ENCODE measurements at regions not wholly inside any gene's neighbourhood (a gene's known extent, or its start where the extent isn't known, plus 50 kb on each side); places are given as distances from the start of the nearest gene placed in this dataset.

DNA sequence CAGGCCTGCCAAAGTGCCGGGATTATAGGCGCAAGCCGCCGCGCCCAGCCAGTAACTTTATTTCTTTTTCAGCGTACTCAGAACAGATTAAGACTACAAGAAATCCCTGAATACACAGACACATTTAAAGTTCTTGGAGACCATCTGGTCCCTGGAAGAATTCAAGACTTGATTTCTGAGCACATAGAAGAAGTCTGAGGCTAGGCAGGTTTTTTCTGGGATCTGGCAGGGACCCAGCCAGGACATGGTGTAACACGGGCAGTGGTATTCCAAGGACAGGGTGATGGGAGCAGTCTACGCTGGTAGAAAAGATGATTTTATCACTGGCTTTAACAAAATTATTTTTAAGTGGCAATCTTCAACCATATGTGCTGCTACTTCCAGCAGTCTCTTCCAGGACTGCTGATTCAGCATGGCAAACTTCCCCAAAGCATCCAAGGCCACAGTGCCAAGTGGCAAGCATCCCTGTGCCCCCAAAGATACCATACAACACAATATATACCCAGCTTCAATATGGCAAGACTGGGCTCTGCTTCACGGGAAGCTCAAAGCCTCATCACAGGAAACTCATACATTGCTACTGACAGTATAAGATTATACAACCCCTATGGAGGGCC is 105.2 kb upstream of the OR5AK2 start:
- H3K4me3 ChIP-seq, result no peak overlapping the region
- H3K36me3 ChIP-seq (ENCODE audit: low read depth), result no peaks in the 10 kb centered on the region
- no peak for DNase-seq
- intact Hi-C loops (cut with DNase I, micrococcal nuclease), result no loop called here
- H3K9me3 ChIP-seq, result no peaks in the 10 kb centered on the region
- TF ChIP-seq, protein P1, sequence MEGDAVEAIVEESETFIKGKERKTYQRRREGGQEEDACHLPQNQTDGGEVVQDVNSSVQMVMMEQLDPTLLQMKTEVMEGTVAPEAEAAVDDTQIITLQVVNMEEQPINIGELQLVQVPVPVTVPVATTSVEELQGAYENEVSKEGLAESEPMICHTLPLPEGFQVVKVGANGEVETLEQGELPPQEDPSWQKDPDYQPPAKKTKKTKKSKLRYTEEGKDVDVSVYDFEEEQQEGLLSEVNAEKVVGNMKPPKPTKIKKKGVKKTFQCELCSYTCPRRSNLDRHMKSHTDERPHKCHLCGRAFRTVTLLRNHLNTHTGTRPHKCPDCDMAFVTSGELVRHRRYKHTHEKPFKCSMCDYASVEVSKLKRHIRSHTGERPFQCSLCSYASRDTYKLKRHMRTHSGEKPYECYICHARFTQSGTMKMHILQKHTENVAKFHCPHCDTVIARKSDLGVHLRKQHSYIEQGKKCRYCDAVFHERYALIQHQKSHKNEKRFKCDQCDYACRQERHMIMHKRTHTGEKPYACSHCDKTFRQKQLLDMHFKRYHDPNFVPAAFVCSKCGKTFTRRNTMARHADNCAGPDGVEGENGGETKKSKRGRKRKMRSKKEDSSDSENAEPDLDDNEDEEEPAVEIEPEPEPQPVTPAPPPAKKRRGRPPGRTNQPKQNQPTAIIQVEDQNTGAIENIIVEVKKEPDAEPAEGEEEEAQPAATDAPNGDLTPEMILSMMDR (IDR thresholded peaks at IDR 0.05), result no peak
- H3K4me1 ChIP-seq (ENCODE audit: low read depth), result peaks cover 16% of the 10 kb centered on the region
- ATAC-seq, result no peak

DNA sequence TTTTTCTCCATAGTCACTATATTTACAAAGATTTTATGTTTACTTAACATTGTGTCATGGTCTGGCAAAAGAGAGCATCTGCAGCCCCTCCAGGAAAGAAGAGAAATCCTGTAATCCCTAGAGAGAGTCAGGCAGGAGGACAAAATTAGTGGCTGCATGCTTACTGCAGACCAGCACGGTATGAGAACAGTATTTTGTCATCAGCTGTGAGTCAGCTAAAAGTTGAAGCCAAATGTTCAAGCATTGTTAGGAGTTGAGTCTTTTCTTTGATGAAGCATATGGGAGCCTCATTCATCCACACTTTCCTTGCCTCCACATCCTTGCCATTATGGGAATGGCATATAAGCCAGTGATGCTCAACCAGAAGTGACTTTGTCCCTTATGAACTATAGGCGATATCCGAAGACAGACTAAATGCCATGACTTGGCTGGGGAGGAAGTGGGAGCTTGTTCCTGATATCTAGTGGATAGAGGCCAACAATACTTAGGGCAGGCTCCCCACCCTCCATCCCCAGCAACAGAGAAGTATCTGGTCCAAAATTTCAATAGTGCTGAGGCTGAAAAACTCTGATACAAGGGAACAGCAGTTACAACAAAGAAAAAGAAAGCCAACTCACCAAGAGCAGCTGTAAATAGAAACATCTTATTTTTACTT is 112.0 kb upstream of the OR5AK2 start:
- TF ChIP-seq, protein P1 (IDR thresholded peaks at IDR 0.05), result no peak

DNA sequence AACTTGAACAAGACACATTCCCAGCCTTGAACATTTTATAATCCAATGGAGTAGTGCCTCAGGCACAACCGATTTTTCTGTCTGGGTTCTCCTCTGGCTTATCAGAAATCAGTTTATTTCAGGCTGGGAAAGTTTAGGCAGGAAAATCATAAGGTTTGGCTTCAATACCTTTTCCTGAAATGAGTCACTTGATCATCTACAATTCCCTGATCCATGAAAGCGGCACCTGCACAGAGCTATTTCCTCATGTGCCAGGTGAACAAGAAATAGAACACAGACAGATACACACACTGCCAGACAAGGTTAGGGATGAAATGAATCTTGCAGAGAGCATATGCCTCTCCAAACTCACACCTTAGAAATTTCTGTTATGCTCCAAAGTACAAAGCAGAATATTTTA is 106.7 kb upstream of the OR9G4 start:
- TF ChIP-seq, protein P1 (IDR thresholded peaks at IDR 0.05), result no peak
- no peaks in the 10 kb centered on the region for H3K4me1 ChIP-seq (ENCODE audit: low read depth)
- no peaks in the 10 kb centered on the region for H3K36me3 ChIP-seq (ENCODE audit: low read depth)
- ATAC-seq (peak; percentile 98), DNase-seq (peak in 1 of 3 donors; percentile 18)
- intact Hi-C loops (cut with DNase I, micrococcal nuclease), result no loop called here
- no peak overlapping the region for H3K4me3 ChIP-seq
- H3K9me3 ChIP-seq, result no peaks in the 10 kb centered on the region

More for the DNA sequence above, 112.0 kb upstream of the OR5AK2 start:
- no peaks in the 10 kb centered on the region for H3K9me3 ChIP-seq
- H3K4me3 ChIP-seq, result no peak overlapping the region
- H3K36me3 ChIP-seq (ENCODE audit: low read depth), result no peaks in the 10 kb centered on the region
- DNase-seq (no peak), ATAC-seq (peak; percentile 52)
- no peaks in the 10 kb centered on the region for H3K4me1 ChIP-seq (ENCODE audit: low read depth)
- intact Hi-C loops (cut with DNase I, micrococcal nuclease), result no loop called here

DNA sequence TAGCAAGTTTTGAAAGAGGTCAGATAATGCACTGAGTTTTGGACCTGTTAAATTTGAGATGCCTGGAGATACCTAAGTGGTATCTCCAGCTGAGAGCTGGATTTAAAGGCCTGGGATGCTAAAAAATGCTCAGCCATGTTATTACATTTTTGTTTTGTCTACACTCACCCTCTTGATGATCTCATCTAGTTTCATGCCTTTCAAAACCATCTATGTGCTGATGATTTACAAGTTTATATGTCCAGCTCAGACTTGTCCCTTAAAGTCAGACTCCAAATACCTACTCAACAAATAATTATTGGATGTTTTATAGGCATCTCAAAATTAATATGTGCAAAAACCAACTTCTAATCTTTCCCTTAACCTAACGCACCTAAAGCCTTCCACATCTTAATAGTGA is 103.6 kb upstream of the OR9G4 start:
- H3K36me3 ChIP-seq (ENCODE audit: low read depth), result no peaks in the 10 kb centered on the region
- DNase-seq (no peak), ATAC-seq (no peak)
- intact Hi-C loops (cut with DNase I, micrococcal nuclease), result no loop called here
- TF ChIP-seq, protein P1 (IDR thresholded peaks at IDR 0.05), result no peak
- no peak overlapping the region for H3K4me3 ChIP-seq
- no peaks in the 10 kb centered on the region for H3K9me3 ChIP-seq
- no peaks in the 10 kb centered on the region for H3K4me1 ChIP-seq (ENCODE audit: low read depth)

DNA sequence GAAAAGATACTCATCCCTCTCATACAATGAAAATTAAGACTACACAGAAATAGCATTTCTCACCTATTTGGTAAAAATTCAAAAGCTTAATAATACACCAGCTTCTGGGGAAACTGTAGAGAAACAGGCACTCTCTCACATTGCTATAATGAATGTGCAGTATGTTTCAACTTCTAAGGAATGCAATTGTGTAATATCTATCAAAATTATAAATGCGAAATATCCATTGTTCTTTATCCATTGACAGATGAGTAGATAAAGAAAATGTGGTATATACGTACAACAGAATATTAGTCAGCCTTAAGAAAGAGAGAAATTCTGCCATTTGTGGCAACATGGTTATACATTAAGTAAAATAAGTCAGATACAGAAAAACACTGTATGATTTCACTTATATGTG is 101.4 kb upstream of the OR9G4 start:
- intact Hi-C loops (cut with DNase I, micrococcal nuclease), result loop anchor here in 1 of 2 donors (10.0 kb wide), 1 partner anchor 405 kb away; no protein-coding TSS in a partner anchor
- Histone ChIP-seq H3K36me3 (ENCODE audit: low read depth) (no peaks in the 10 kb centered on the region), H3K9me3 (no peaks in the 10 kb centered on the region), H3K4me3 (no peak overlapping the region), H3K4me1 (ENCODE audit: low read depth) (no peaks in the 10 kb centered on the region)
- TF ChIP-seq, protein P1 (IDR thresholded peaks at IDR 0.05), result no peak
- ATAC-seq (no peak), DNase-seq (no peak)
